K562 (cell line): ENCODE measurements at regions not wholly inside any gene's neighbourhood (a gene's known extent, or its start where the extent isn't known, plus 50 kb on each side); places are given as distances from the start of the nearest gene placed in this dataset.

Experiments used
- ADNP ChIP-seq: fragments of 200-800 bp; sonication (Bioruptor generic); IDR thresholded peaks from 2 replicates; pipeline ENCODE4 v1.6.1; 2016; ENCODE audit warnings: missing genetic modification characterization, missing compliant biosample characterization
- FOXM1 ChIP-seq, 2 experiments: fragments of 450-650 bp in 1 of 2; sonication (generic) in 1 of 2; formaldehyde crosslinking in 1 of 2; IDR thresholded peaks; 2 replicates each; pipeline versions ENCODE4 v1.6.1 to v1.9.0; 2017 to 2022; ENCODE audit warnings: low read depth in 2 of 2, mild to moderate bottlenecking in 2 of 2, missing genetic modification reagents in 1 of 2, moderate library complexity in 1 of 2
- NR1H2 ChIP-seq: sonication (generic); formaldehyde crosslinking; IDR thresholded peaks from 2 replicates; pipeline ENCODE4 v1.4.0; 2020; ENCODE audit warnings: mild to moderate bottlenecking, missing genetic modification reagents
- TF ChIP-seq, protein P1 (sequence below): fragments of 450-650 bp; IDR thresholded peaks from 2 replicates; pipeline ENCODE4 v1.6.1; 2016; ENCODE audit warnings: low read depth, mild to moderate bottlenecking, moderate library complexity

DNA sequence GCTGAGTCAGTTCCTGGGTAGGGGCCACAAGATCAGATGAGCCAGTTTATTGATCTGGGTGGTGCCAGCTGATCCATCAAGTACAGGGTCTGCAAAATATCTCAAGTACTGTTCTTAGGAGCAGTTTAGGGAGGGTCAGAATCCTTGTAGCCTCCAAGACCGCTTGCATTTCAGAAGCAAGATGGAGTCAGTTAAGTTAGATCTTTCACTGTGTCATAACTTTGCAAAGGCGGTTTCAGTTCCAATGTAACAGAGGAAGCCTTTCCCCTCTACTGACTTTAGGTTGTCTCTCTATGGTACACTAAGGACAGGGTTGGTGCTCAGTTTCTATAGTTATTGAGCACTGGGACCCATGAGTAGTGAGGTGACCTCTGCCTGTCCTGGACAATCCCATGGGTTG is 127.3 kb upstream of the WDR1 start:
- TF ChIP-seq, protein P1, sequence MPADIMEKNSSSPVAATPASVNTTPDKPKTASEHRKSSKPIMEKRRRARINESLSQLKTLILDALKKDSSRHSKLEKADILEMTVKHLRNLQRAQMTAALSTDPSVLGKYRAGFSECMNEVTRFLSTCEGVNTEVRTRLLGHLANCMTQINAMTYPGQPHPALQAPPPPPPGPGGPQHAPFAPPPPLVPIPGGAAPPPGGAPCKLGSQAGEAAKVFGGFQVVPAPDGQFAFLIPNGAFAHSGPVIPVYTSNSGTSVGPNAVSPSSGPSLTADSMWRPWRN = no peak
- TF ChIP-seq FOXM1 (IDR thresholded peaks at IDR 0.05; ENCODE audit: low read depth) (no peak), FOXM1 (CRISPR knock-in tag; IDR thresholded peaks at IDR 0.05; ENCODE audit: low read depth) (no peak), ADNP (tag) (no peak), NR1H2 (no peak)
